HG03159 (cell line): ENCODE measurements at regions not wholly inside any gene's neighbourhood (a gene's known extent, or its start where the extent isn't known, plus 50 kb on each side); places are given as distances from the start of the nearest gene placed in this dataset.
"Not testable (repeated sequence)": the region's sequence is repeated elsewhere in the genome, so short reads cannot be mapped to it uniquely, and the experiment has no call there.

Experiments used
- ATAC-seq: cut with Tn5 transposase; IDR thresholded peaks from one replicate; pipeline ENCODE4 v1.9.1; 2021; ENCODE audit warnings: mild to moderate bottlenecking, moderate library complexity; ENCODE audit not compliant: unreplicated experiment

- ATAC-seq, result no peak
Measured at GRCh38 chr14:105635560-105635959, 109.2 kb downstream of the TMEM121 start.

GRCh38 chr14:105636021-105636420 lies 109.6 kb downstream of the TMEM121 start:
- not testable (repeated sequence) for ATAC-seq

GRCh38 chr14:105636935-105637334 lies 110.6 kb downstream of the TMEM121 start:
- ATAC-seq, result no peak

- ATAC-seq, result not testable (repeated sequence)
Measured at GRCh38 chr14:105637345-105637744, 111.0 kb downstream of the TMEM121 start.

GRCh38 chr14:105639969-105640931 lies 113.9 kb downstream of the TMEM121 start:
- not testable (repeated sequence) for ATAC-seq

GRCh38 chr14:105641075-105641937 lies 114.9 kb downstream of the TMEM121 start:
- ATAC-seq, result no peak

GRCh38 chr14:105641951-105642350 lies 115.6 kb downstream of the TMEM121 start:
- ATAC-seq, result not testable (repeated sequence)

- ATAC-seq, result not testable (repeated sequence)
Measured at GRCh38 chr14:105642486-105642885, 116.1 kb downstream of the TMEM121 start.

GRCh38 chr14:105643406-105644052 lies 117.1 kb downstream of the TMEM121 start:
- not testable (repeated sequence) for ATAC-seq

- ATAC-seq, result not testable (repeated sequence)
Measured at GRCh38 chr14:105644053-105644435, 117.7 kb downstream of the TMEM121 start.

GRCh38 chr14:105644457-105644856 lies 118.1 kb downstream of the TMEM121 start:
- not testable (repeated sequence) for ATAC-seq

- not testable (repeated sequence) for ATAC-seq
Measured at GRCh38 chr14:105644891-105645290, 118.5 kb downstream of the TMEM121 start.

GRCh38 chr14:105645389-105645788 lies 119.0 kb downstream of the TMEM121 start:
- ATAC-seq, result not testable (repeated sequence)

- no peak for ATAC-seq
Measured at GRCh38 chr14:105646175-105646574, 119.8 kb downstream of the TMEM121 start.

GRCh38 chr14:105646711-105647281 lies 120.4 kb downstream of the TMEM121 start:
- not testable (repeated sequence) for ATAC-seq

GRCh38 chr14:105647426-105647783 lies 121.0 kb downstream of the TMEM121 start:
- ATAC-seq, result not testable (repeated sequence)

- ATAC-seq, result no peak
Measured at GRCh38 chr14:105647784-105648608, 121.6 kb downstream of the TMEM121 start.

GRCh38 chr14:105648609-105649535 lies 122.5 kb downstream of the TMEM121 start:
- not testable (repeated sequence) for ATAC-seq

GRCh38 chr14:105652317-105652716 lies 125.9 kb downstream of the TMEM121 start:
- not testable (repeated sequence) for ATAC-seq
